IMR-90 (cell line): ENCODE measurements at regions not wholly inside any gene's neighbourhood (a gene's known extent, or its start where the extent isn't known, plus 50 kb on each side); places are given as distances from the start of the nearest gene placed in this dataset.
A peak's percentile ranks its signal among the peaks of the same experiment; 100 is the strongest.

Experiments used
- ATAC-seq: fragments of 200-7000 bp; cut with Tn5 transposase; 2 replicates; pipeline ENCODE4 v1.9.1; 2020; ENCODE audit warnings: low read depth, mild to moderate bottlenecking, moderate library complexity
- BruUV-seq: library from RNA; stranded (reverse); fragments of 400-500 nt; replicated peaks from 2 replicates; lab custom pipeline; 2021; lab: Mats Ljungman, UMichigan
- CTCF ChIA-PET: fragments of 300-600 bp; formaldehyde crosslinking; extraction: SDS; loops from one replicate; lab custom pipeline; 2021; ENCODE audit warnings: antibody characterized with exemption; lab: Yijun Ruan, JAX
- POLR2A ChIA-PET: fragments of 300-600 bp; sonication (Branson Sonifier 250); formaldehyde crosslinking; loops from one replicate; lab custom pipeline; 2022; ENCODE audit warnings: antibody characterized with exemption; ENCODE audit not compliant: unreplicated experiment; lab: Charles Lee
- DNase-seq: peaks from one replicate; pipeline ENCODE4 v3.0.0; 2013
- H2AFZ ChIP-seq: replicated peaks from 2 replicates; pipeline ENCODE3; 2013; ENCODE audit warnings: low read length, mild to moderate bottlenecking; ENCODE audit not compliant: poor library complexity
- H2AK5ac ChIP-seq: 2 replicates; pipeline ENCODE4 v1.6.1; 2013; ENCODE audit warnings: low read depth, low read length, inconsistent platforms
- H2AK9ac ChIP-seq: replicated peaks from 2 replicates; pipeline ENCODE3; 2013; ENCODE audit warnings: mild to moderate bottlenecking, low read depth, low read length, moderate library complexity; ENCODE audit not compliant: poor library complexity
- H2BK120ac ChIP-seq: 2 replicates; pipeline ENCODE4 v1.6.1; 2013; ENCODE audit warnings: low read depth, low read length, inconsistent platforms
- H2BK15ac ChIP-seq: 3 replicates; pipeline ENCODE4 v1.6.1; 2013; ENCODE audit warnings: low read depth, low read length, inconsistent platforms
- H2BK20ac ChIP-seq: 2 replicates; pipeline ENCODE4 v1.6.1; 2013; ENCODE audit warnings: low read depth, mild to moderate bottlenecking, inconsistent platforms, low read length, moderate library complexity
- H2BK5ac ChIP-seq: 2 replicates; pipeline ENCODE4 v1.6.1; 2013; ENCODE audit warnings: mild to moderate bottlenecking, low read depth, low read length, inconsistent platforms; ENCODE audit not compliant: poor library complexity, severe bottlenecking
- H3K14ac ChIP-seq: replicated peaks from 2 replicates; pipeline ENCODE4 v1.6.1; 2013; ENCODE audit warnings: low read depth, low read length, inconsistent platforms
- H3K18ac ChIP-seq: 2 replicates; pipeline ENCODE4 v1.6.1; 2013; ENCODE audit warnings: low read depth, low read length, control low read depth
- H3K23ac ChIP-seq: 2 replicates; pipeline ENCODE4 v1.6.1; 2013; ENCODE audit warnings: low read depth, low read length, inconsistent platforms
- H3K27ac ChIP-seq: 2 replicates; pipeline ENCODE4 v1.5.1; 2013; ENCODE audit warnings: mild to moderate bottlenecking, control low read depth, low read length; ENCODE audit not compliant: insufficient read depth
- H3K27me3 ChIP-seq: 2 replicates; pipeline ENCODE4 v1.6.1; 2013; ENCODE audit warnings: low read length; ENCODE audit not compliant: control insufficient read depth, insufficient read depth
- H3K36me3 ChIP-seq: 2 replicates; pipeline ENCODE4 v1.6.1; 2013; ENCODE audit warnings: low read length, mixed read lengths; ENCODE audit not compliant: control insufficient read depth, insufficient read depth
- H3K4ac ChIP-seq: 2 replicates; pipeline ENCODE4 v1.6.1; 2013; ENCODE audit warnings: low read depth, low read length, inconsistent platforms
- H3K4me1 ChIP-seq: 2 replicates; pipeline ENCODE4 v1.6.1; 2013; ENCODE audit warnings: low read length, mixed read lengths; ENCODE audit not compliant: control insufficient read depth, insufficient read depth
- H3K4me2 ChIP-seq: 2 replicates; pipeline ENCODE4 v1.6.1; 2013; ENCODE audit warnings: low read depth, mild to moderate bottlenecking, control low read depth, low read length, moderate library complexity
- H3K4me3 ChIP-seq: 2 replicates; pipeline ENCODE4 v1.5.1; 2013; ENCODE audit warnings: low read depth, mild to moderate bottlenecking, control low read depth, low read length, moderate library complexity; ENCODE audit not compliant: insufficient read depth
- H3K56ac ChIP-seq: 2 replicates; pipeline ENCODE4 v1.6.1; 2013; ENCODE audit warnings: low read length, inconsistent platforms; ENCODE audit not compliant: insufficient read depth; ENCODE audit errors: extremely low read depth
- H3K79me1 ChIP-seq, 2 experiments: 2 replicates each; pipeline ENCODE4 v1.6.1; 2013; ENCODE audit warnings: low read length in 2 of 2, inconsistent platforms in 1 of 2, low read depth in 1 of 2
- H3K9ac ChIP-seq: 2 replicates; pipeline ENCODE4 v1.6.1; 2013; ENCODE audit warnings: low read depth, low read length, control low read depth
- H3K9me1 ChIP-seq: 2 replicates; pipeline ENCODE4 v1.6.1; 2013; ENCODE audit warnings: low read length, inconsistent platforms; ENCODE audit not compliant: insufficient read depth
- H3K9me3 ChIP-seq: 2 replicates; pipeline ENCODE4 v1.6.1; 2013; ENCODE audit warnings: low read length; ENCODE audit not compliant: control insufficient read depth, insufficient read depth
- H4K20me1 ChIP-seq: 2 replicates; pipeline ENCODE4 v1.6.1; 2013; ENCODE audit warnings: low read length, inconsistent platforms; ENCODE audit not compliant: insufficient read depth
- H4K5ac ChIP-seq: 2 replicates; pipeline ENCODE4 v1.6.1; 2013; ENCODE audit warnings: mild to moderate bottlenecking, low read depth, low read length, control low read depth
- H4K8ac ChIP-seq, 2 experiments: 2 replicates each; pipeline ENCODE4 v1.6.1; 2013; ENCODE audit warnings: low read depth in 2 of 2, low read length in 2 of 2, control low read depth in 1 of 2, inconsistent platforms in 1 of 2
- H4K91ac ChIP-seq: 2 replicates; pipeline ENCODE4 v1.6.1; 2013; ENCODE audit warnings: low read depth, low read length, inconsistent platforms; ENCODE audit not compliant: insufficient read depth
- BHLHE40 ChIP-seq: fragments of 150-350 bp; IDR thresholded peaks from 2 replicates; pipeline ENCODE4 v1.6.1; 2016; ENCODE audit warnings: mild to moderate bottlenecking, low read depth, low read length
- CEBPB ChIP-seq: IDR thresholded peaks from 2 replicates; pipeline ENCODE4 v1.6.1; 2012; ENCODE audit warnings: low read depth, low read length, improper control_type of control experiment
- CHD1 ChIP-seq: IDR thresholded peaks from 2 replicates; pipeline ENCODE4 v1.6.1; 2012; ENCODE audit warnings: low read depth, low read length, improper control_type of control experiment
- CTCF ChIP-seq: conservative IDR thresholded peaks from 2 replicates; pipeline ENCODE4 v1.5.1; 2012; ENCODE audit warnings: mild to moderate bottlenecking, low read depth, low read length, improper control_type of control experiment
- ELK1 ChIP-seq: fragments of 150-350 bp; IDR thresholded peaks from 2 replicates; pipeline ENCODE4 v1.6.1; 2016; ENCODE audit warnings: low read depth, mild to moderate bottlenecking, low read length, moderate library complexity, borderline replicate concordance
- FOS ChIP-seq: fragments of 150-350 bp; IDR thresholded peaks from 2 replicates; pipeline ENCODE4 v1.6.1; 2016; ENCODE audit warnings: low read depth, low read length
- MAFK ChIP-seq: IDR thresholded peaks from 2 replicates; pipeline ENCODE4 v1.6.1; 2012; ENCODE audit warnings: low read depth, low read length, improper control_type of control experiment
- MXI1 ChIP-seq: IDR thresholded peaks from 2 replicates; pipeline ENCODE4 v1.6.1; 2012; ENCODE audit warnings: low read depth, mild to moderate bottlenecking, low read length, moderate library complexity, borderline replicate concordance
- NFE2L2 ChIP-seq: fragments of 150-350 bp; IDR thresholded peaks from 2 replicates; pipeline ENCODE4 v1.6.1; 2016; ENCODE audit warnings: low read depth, mild to moderate bottlenecking, low read length
- POLR2A ChIP-seq: IDR thresholded peaks from 2 replicates; pipeline ENCODE4 v1.6.1; 2012; ENCODE audit warnings: mild to moderate bottlenecking, low read depth, low read length
- RAD21 ChIP-seq: IDR thresholded peaks from 2 replicates; pipeline ENCODE4 v1.6.1; 2012; ENCODE audit warnings: low read length, improper control_type of control experiment
- RCOR1 ChIP-seq: IDR thresholded peaks from 2 replicates; pipeline ENCODE4 v1.6.1; 2012; ENCODE audit warnings: mild to moderate bottlenecking, low read length, improper control_type of control experiment; ENCODE audit not compliant: insufficient replicate concordance
- RFX5 ChIP-seq: IDR thresholded peaks from 2 replicates; pipeline ENCODE4 v1.8.0; 2012; ENCODE audit warnings: low read depth, mild to moderate bottlenecking, low read length, moderate library complexity
- SMC3 ChIP-seq: fragments of 150-350 bp; IDR thresholded peaks from 2 replicates; pipeline ENCODE4 v1.6.1; 2016; ENCODE audit warnings: low read depth, mild to moderate bottlenecking, antibody characterized with exemption, low read length, moderate library complexity
- USF2 ChIP-seq: fragments of 150-350 bp; IDR thresholded peaks from 2 replicates; pipeline ENCODE4 v1.6.1; 2017; ENCODE audit warnings: mild to moderate bottlenecking, antibody characterized with exemption, low read length, low read depth
- WGBS, 2 experiments: methylation state at CpG; one replicate each; pipeline versions ENCODE4 v1.1.5 to v1.1.7; 2013; ENCODE audit warnings: missing lambda C conversion rate in 2 of 2; ENCODE audit not compliant: insufficient read length in 1 of 2; ENCODE audit errors: extremely low coverage in 2 of 2; 5-methylcytosine and 5-hydroxymethylcytosine counted together
- dilution Hi-C: fragments of 300-500 bp; cut with HindIII; formaldehyde crosslinking; loops from one replicate; pipeline ENCODE4 v1.14.3; 2018; ENCODE audit warnings: low sequenced_read_pairs; ENCODE audit not compliant: unreplicated experiment
- in situ Hi-C: fragments of 300-500 bp; cut with MboI; formaldehyde crosslinking; loops from 3 replicates; pipeline ENCODE4 v1.14.3; 2019; ENCODE audit warnings: low sequenced_read_pairs, inconsistent platforms, mixed read lengths
- intact Hi-C: fragments of 100-400 bp; cut with micrococcal nuclease; formaldehyde crosslinking; loops from 2 replicates; pipeline ENCODE4 v1.10.0; 2022

GRCh38 chr15:39124553-39125171 is 456.2 kb upstream of the THBS1 start:
- Histone ChIP-seq H3K36me3 (no peaks in the 10 kb centered on the region), H3K23ac (peak overlapping the region; percentile 62), H3K9me3 (peaks cover 2% of the 10 kb centered on the region; the same call in 1 of the 2 replicates), H3K4me3 (no peak overlapping the region), H3K79me1 (peaks cover 0 to 12% of the 10 kb centered on the region in 2 experiments; a peak in 2 of 4 replicates), H3K4ac (peak overlapping the region; percentile 94), H2BK120ac (peak overlapping the region; percentile 94), H4K8ac (peak overlapping the region; percentile 91 to 96), H2AK5ac (peak overlapping the region; percentile 94), H3K4me2 (peak overlapping the region; percentile 10; the same call in 1 of the 2 replicates), H2BK5ac (peak overlapping the region; percentile 92), H4K5ac (peak overlapping the region; percentile 93), H4K20me1 (no peaks in the 10 kb centered on the region), H3K27me3 (no peaks in the 10 kb centered on the region), H3K18ac (peak overlapping the region; percentile 86), H4K91ac (peak overlapping the region; percentile 94), H3K56ac (peak overlapping the region; percentile 86; the same call in 1 of the 2 replicates), H2AK9ac (peak overlapping the region; percentile 58), H3K9me1 (peaks cover 15% of the 10 kb centered on the region), H3K14ac (peak overlapping the region; percentile 88), H3K4me1 (peaks cover 26% of the 10 kb centered on the region), H2BK20ac (peak overlapping the region; percentile 95), H3K27ac (peak overlapping the region; percentile 74), H2BK15ac (peak overlapping the region; percentile 99), H2AFZ (peak overlapping the region; percentile 70), H3K9ac (no peak overlapping the region)
- CTCF ChIA-PET, result interaction anchor here (0.7 to 1.0 kb wide), 2 partner anchors 37 to 134 kb away, joined by 3 to 4 read pairs; no protein-coding TSS in a partner anchor
- in situ Hi-C loops (loop anchor here (5.0 kb wide), 1 partner anchor 458 kb away; the partner anchor contains the start of gene THBS1), intact Hi-C loops (loop anchor here (5.0 kb wide), 3 partner anchors 178 to 417 kb away; no protein-coding TSS in a partner anchor), dilution Hi-C loops (no loop called here)
- WGBS, 2 experiments, result no CpG with 5 or more reads among the region's 6 CpGs
- BruUV-seq, result no TSS peak
- ATAC-seq, result no peak
- no peak for DNase-seq
- POLR2A ChIA-PET, result interaction anchor here (0.8 to 1.0 kb wide), 2 partner anchors 456 to 457 kb away, joined by 3 to 4 read pairs; partner anchors contain the start of gene THBS1
- TF ChIP-seq FOS, result no peak
- no peak for TF ChIP-seq NFE2L2
- TF ChIP-seq CEBPB, result no peak
- TF ChIP-seq BHLHE40, result no peak
- no peak for TF ChIP-seq MAFK
- no peak for TF ChIP-seq SMC3
- no peak for TF ChIP-seq CTCF
- TF ChIP-seq USF2, result no peak
- TF ChIP-seq CHD1, result no peak
- TF ChIP-seq POLR2A, result no peak
- no peak for TF ChIP-seq ELK1
- no peak for TF ChIP-seq MXI1
- no peak for TF ChIP-seq RCOR1
- no peak for TF ChIP-seq RAD21
- TF ChIP-seq RFX5, result no peak
